OCI-LY3 (cell line): ENCODE measurements at regions not wholly inside any gene's neighbourhood (a gene's known extent, or its start where the extent isn't known, plus 50 kb on each side); places are given as distances from the start of the nearest gene placed in this dataset.

Experiments used
- EZH2phosphoT487 ChIP-seq: fragments of 200-600 bp; shearing (Covaris generic); IDR thresholded peaks from 2 replicates; pipeline ENCODE4 v1.6.1; 2018; ENCODE audit warnings: antibody characterized with exemption, mixed run types, low read depth
- TF ChIP-seq, protein P1 (sequence below): fragments of 200-600, 300-600 bp; sonication (generic); IDR thresholded peaks from 2 replicates; pipeline ENCODE4 v1.5.1; 2014; ENCODE audit warnings: antibody characterized with exemption, low read length, low read depth

- TF ChIP-seq, protein P1, sequence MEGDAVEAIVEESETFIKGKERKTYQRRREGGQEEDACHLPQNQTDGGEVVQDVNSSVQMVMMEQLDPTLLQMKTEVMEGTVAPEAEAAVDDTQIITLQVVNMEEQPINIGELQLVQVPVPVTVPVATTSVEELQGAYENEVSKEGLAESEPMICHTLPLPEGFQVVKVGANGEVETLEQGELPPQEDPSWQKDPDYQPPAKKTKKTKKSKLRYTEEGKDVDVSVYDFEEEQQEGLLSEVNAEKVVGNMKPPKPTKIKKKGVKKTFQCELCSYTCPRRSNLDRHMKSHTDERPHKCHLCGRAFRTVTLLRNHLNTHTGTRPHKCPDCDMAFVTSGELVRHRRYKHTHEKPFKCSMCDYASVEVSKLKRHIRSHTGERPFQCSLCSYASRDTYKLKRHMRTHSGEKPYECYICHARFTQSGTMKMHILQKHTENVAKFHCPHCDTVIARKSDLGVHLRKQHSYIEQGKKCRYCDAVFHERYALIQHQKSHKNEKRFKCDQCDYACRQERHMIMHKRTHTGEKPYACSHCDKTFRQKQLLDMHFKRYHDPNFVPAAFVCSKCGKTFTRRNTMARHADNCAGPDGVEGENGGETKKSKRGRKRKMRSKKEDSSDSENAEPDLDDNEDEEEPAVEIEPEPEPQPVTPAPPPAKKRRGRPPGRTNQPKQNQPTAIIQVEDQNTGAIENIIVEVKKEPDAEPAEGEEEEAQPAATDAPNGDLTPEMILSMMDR, result no peak
- no peak for TF ChIP-seq EZH2phosphoT487
These were observed 548.6 kb downstream of the CSNK1G3 start for GRCh38 chr5:124060413-124061067.
